ENCODE measurements at regions not wholly inside any gene's neighbourhood (a gene's known extent, or its start where the extent isn't known, plus 50 kb on each side); places are given as distances from the start of the nearest gene placed in this dataset.

DNA sequence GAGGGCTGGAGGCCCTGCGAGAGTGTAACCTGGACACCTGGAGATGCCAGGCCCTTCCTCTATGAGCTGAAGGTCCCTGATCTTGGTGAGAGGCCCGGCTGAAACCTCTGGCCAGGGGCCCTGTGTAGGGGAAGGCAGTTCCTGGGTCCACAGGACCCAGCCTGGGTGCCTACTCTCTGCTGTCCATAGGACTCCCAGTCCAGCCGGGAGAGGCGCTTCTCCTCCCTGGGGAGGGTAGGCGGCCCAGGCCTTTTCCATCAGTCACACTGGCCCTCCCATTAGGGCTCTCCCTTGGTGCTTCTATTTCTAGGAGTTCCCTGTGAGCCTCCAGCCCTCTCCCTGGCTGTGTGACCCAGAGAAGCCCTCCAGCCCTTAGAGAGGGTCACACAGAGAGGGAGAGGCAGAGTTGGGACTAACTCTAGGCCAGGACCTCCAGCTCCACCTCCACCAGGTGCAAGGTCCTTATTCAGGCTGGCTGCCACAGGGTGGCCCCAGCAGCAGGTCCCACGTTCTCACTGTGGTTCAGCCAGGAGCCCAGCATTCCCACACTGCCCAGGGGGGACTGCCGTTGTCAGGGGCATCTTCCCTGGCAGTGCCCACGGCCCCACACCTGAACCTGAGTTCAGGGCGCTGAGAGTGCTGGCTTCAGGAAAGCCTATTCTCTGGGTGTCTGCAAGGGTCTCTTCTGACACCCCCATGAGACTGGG lies 146.8 kb downstream of the SMAD6 start:
- DNase-seq, result no peak

DNA sequence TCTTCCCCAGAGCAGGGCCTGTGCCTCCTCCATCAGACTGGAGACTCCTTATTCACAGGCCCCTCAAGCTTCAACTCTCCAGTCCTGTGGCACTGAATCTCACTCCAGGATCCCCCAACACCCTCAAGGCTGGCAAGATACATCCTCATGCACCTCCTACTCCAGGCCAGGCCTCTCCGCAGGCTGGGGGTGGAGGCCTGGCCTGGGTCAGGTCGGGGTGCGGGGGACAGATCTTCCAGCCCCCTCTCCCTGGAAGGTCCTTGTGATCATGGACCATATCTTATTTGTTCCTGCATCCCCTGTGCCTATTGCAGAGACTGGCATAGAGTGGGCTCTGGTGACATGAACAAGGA lies 147.3 kb downstream of the SMAD6 start:
- no peak for DNase-seq

GRCh38 chr15:66849746-66850077 lies 147.7 kb downstream of the SMAD6 start:
- no peak for DNase-seq

DNA sequence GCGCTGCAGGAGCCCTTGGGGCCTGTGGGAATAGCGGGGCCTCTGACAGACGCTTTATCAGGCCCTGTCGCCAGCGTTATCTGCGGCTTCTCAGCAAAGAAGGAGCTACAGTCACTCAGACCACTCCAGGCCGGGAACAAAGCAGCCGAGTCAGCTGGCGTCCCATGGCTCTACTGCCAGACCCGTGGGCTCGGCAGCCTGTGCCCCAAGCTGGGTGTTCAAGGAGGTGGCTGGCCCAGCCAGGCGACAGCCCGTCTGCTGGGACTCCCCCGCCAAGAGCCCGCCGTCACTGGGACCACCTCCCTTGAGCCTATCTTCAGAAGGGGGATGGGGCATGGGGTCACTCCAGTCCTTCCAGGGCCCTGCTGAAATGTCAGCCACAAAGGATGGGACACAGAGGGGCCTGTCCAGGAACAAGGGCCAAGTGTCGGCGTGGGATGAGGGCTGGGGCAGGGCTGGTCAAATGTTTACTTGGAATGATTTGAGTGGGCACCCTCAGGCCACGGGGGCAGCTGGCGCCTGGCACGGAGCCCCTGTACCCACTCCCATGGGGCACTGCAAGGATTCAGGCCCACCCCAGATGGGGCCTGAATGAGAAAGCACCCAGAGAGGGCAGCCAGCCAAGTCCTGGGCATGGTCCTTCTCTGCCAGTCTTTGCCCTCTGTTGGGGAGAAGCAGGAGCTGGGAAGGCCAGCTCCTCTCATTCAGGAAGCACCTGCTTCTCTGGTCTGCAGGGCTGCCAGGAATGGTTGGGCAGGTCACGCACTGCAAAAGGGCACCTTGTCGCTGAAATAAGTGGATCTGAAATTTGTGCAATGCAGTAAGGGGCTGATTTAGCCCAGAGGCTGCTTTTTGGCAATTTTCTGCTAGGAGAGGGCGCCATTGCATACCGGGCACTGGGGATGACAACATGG lies 148.3 kb downstream of the SMAD6 start:
- no peak for DNase-seq

GRCh38 chr15:66850996-66851310 lies 148.9 kb downstream of the SMAD6 start:
- DNase-seq, result no peak

DNA sequence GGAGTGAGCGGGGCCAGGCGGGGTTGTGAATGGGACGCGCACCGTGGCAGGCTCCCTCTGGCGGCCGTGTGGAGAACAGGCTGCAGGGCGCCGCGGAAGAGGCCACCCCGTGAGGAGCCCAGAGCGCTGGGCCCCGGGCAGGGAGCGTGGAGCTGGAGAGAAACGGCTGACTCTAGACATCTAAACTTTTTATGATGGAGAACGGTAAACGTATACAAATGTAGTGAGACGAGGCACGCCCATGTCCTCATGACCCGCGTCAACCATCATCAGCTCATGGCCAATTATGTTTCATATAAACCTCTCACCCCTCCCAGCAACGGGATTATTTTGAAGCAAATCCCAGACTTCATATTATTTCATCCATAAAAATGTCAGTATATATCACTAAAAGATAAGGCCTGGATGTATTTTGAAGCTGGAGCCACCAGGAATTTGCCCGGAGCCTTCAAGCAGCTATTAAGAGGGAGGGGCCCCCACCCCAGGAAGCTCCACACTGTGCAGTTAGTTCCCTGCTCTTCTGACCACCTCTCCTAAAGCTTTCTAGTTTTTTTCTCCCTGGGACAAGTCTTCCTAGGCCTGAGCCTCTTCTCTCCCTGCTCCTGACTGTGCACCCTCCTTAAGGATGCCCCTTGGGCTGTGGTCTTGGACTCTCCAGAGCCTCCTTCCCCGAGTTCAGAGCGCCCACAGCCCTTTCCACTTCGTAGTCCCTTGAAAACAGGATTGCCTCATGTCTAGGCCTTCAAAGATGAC lies 149.5 kb downstream of the SMAD6 start:
- DNase-seq, result peak; percentile 76

GRCh38 chr15:66852064-66852905 lies 150.2 kb downstream of the SMAD6 start:
- no peak for DNase-seq

GRCh38 chr15:66854012-66854965 lies 152.3 kb downstream of the SMAD6 start:
- no peak for DNase-seq

- DNase-seq, result no peak
Observed at GRCh38 chr15:66855041-66855440, 153.0 kb downstream of the SMAD6 start.

- no peak for DNase-seq
Observed at GRCh38 chr15:66857694-66858093, 155.7 kb downstream of the SMAD6 start.

DNA sequence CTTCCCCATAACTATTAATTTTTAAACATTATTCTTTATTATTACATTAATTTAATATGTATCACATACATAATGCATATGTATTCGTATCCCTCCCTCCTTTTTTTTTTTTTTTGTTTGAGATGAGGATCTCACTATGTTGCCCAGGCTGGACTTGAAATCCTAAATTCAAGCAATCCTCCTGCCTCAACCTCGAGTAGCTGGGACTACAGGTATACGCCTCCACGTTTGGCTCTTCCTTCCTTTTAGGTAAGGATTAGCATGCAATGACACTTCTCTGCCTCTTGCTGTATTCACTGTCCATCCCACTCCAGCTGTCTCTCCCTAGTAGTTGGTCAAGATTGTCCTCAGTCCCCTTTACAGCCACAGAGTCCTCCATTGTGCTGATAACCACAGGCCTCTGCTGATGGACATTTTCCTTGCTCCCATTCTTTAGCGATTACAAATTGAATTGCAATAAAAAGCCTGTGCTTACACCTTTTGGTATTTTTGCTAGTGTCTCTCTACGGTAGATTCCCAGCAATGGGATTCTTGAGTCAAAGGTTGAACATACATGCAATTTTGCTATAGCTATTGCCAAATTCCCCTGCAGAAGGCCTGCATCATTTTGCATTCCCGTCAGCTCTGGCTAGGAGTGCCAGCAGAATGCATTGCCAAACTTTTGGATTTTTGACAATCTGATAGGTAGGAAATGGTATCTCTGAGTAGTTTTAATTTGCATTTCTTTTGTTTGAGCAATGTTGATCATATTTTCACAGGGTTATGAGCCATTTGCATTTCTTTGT lies 156.6 kb downstream of the SMAD6 start:
- DNase-seq, result no peak

GRCh38 chr15:66859688-66860253 lies 157.7 kb downstream of the SMAD6 start:
- DNase-seq, result no peak

- DNase-seq, result no peak
Observed at GRCh38 chr15:66860844-66861243, 158.8 kb downstream of the SMAD6 start.

DNA sequence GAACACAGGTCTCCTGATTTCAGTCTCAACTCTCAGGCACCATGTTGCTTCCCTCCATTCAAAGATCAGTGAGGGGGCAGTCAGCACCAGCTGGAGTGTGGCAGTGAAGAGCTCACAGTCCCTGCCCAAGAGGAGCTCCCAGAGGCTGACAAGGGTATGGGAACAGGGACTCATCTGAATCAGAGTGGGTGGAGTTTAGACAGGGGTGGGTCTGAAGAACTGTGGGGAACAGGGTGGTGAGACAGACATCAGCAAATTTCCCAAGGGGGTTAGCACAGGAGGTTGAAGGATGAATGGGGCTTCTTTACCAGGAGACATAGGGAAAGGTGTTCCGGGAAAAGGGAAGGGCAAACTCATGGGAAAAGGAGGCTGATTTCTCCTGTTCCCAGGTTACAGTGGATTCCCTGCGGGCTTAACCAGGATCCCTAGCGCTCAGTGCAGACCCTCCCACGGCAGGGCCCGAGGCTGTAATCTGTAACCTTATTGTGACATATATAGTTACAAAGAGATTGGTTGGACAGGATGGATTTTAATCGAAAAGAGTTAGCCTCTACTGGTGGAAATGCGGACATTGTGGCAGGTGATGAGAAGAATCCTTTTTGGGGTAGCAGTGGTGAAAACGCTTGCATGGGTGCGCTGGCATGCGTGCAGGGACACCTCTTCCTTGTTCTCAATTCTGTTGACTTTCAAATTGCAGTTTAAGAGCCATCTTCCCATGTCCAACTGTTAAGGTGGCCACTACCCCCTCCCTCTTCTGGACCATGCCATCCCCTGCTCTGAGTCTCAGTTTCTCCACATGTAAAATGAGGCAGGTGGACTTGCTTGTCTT lies 160.3 kb downstream of the SMAD6 start:
- DNase-seq, result no peak

DNA sequence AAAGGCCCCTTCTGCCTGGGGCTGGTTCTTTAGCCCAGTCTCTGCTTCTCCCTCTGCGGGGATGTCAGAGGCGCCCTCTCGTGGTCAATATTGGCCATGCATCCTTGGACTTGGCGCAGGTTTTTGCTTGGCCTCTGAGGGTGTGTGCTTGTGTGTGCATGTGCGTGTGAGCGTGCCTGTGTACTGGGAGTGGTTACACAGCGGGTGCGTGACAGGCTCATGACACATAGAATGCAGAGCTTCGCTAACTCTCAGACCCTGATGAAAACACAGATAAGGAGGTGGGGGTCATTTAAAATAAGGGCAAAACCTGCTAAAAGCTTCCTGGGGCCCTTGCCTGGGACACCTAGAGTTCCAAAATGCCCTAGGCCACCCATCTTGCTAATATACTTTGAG lies 160.9 kb downstream of the SMAD6 start:
- peak; percentile 79 for DNase-seq

DNA sequence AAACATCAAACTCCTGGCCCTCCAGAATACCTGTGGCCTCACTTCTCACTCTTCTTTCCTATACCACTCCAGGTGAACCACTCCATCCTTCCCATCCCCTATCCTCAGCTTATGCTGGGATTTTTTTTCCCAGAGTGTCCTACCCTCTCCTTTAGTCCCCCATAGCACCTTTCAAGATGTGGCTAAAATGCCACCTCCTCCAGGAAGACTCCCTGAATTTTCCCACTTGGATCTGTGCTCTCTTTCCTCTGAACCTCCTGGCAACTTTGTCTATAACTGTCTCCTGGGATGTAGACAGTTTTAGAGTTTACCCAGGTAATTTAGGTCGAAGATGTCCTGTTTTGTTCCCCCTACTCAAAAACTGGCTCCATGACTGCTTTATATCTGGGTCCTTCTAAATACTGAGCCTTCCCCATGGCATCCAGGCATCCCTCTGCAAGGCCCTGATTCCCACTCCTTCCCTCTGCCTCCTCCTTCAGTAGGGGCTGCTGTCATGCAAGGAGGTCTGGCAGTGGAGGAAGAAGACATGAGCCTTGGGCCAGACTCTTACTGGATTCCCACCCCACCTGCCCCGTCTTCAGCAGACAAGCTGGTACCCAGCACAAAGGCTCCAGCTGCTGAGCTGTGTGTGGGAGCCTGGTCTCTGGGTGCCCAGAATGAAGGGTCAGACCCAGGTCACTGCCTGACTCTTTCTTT lies 161.5 kb downstream of the SMAD6 start:
- DNase-seq, result no peak

DNA sequence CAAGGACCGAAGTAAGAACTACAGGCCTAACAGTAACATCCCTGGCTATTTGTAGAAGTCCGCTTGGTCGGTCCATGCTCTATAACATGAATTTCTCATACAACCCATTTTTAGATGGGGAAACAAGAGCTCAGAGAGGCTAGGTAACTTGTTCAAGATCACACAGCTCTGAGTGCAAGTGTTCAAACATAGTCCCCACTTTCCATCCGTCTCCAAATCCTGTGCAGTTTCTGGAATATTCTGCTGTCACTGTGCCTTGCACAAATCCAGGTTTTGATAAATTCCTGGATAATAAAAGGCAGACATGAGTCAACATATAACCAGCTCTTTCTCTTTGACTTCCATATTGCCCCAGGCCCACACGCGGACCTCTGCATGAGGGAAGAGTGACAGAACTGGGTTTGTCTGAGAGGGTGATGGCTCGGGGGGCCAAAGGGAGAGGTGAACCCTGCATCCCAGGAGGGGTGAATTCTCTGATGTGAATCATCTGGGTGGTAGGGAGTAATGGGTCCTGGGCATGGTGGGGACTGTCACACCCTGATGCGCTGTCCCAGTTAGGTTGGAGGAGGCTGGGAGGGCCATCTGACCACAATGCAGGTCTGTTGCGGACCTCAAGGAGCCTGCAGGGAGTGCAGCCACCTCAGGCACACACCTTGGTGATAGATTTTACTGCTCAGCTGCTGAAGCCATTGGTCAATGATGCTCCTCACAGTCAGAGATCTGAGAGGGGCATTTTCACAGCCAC lies 162.2 kb downstream of the SMAD6 start:
- no peak for DNase-seq

GRCh38 chr15:66864871-66865281 lies 162.8 kb downstream of the SMAD6 start:
- no peak for DNase-seq

All from activated CD4-positive, CD25-positive, alpha-beta regulatory T cell treated with anti-CD3 and anti-CD28 coated beads, Interleukin-2, amount 50 U/mL, for 72 hours (primary cell).